Activated T-cell treated with anti-CD3 and anti-CD28 coated beads, Interleukin-2, amount 50 U/mL, for 72 hours (primary cell): ENCODE measurements at regions not wholly inside any gene's neighbourhood (a gene's known extent, or its start where the extent isn't known, plus 50 kb on each side); places are given as distances from the start of the nearest gene placed in this dataset.

ENCODE experiments used
- ATAC-seq, 2 donors: fragments of 150-1000 bp; cut with Tn5 transposase; replicated peaks in 1 of 2; 2 replicates each; pipeline ENCODE4 v1.10.0; 2021; ENCODE audit warnings: moderate library complexity in 2 of 2, mild to moderate bottlenecking in 1 of 2
- DNase-seq, 2 donors: peaks; one replicate each; pipeline ENCODE4 v3.0.0; 2021 to 2022; ENCODE audit warnings: mixed read lengths in 1 of 2
- H3K27ac Mint-ChIP-seq: one replicate; pipeline ENCODE4 v1.8.0; 2022; ENCODE audit warnings: mild to moderate bottlenecking, moderate library complexity, mixed read lengths
- H3K27me3 Mint-ChIP-seq: one replicate; pipeline ENCODE4 v1.8.0; 2022; ENCODE audit warnings: low read depth, mixed read lengths
- H3K36me3 Mint-ChIP-seq, 2 donors: one replicate each; pipeline ENCODE4 v1.8.0; 2022; ENCODE audit warnings: mixed read lengths in 2 of 2, mild to moderate bottlenecking in 1 of 2; ENCODE audit not compliant: insufficient read depth in 2 of 2
- H3K4me1 Mint-ChIP-seq: one replicate; pipeline ENCODE4 v1.8.0; 2022; ENCODE audit warnings: low read depth, mixed read lengths
- H3K4me3 Mint-ChIP-seq, 2 donors: one replicate each; pipeline ENCODE4 v1.8.0; 2022; ENCODE audit warnings: mild to moderate bottlenecking in 2 of 2, mixed read lengths in 2 of 2, moderate library complexity in 2 of 2
- H3K9me3 Mint-ChIP-seq, 2 donors: one replicate each; pipeline ENCODE4 v1.8.0; 2022; ENCODE audit warnings: mixed read lengths in 2 of 2

- peak in 1 of 2 donors; percentile 4 for DNase-seq
- H3K36me3 Mint-ChIP-seq = peaks cover 0 to 2% of the 10 kb centered on the region in 2 donors
Observed at GRCh38 chr10:70974351-70974901, 86.1 kb upstream of the PCBD1 start.

GRCh38 chr10:70974920-70975319 lies 86.6 kb upstream of the PCBD1 start:
- Mint-ChIP-seq H3K4me1 (no peaks in the 10 kb centered on the region), H3K4me3 (no peak overlapping the region), H3K36me3 (peaks cover 0 to 2% of the 10 kb centered on the region in 2 donors), H3K27me3 (peaks cover 37% of the 10 kb centered on the region), H3K9me3 (peaks cover 0 to 2% of the 10 kb centered on the region in 2 donors), H3K27ac (no peak overlapping the region)
- no peak for DNase-seq
- no peak for ATAC-seq

More at GRCh38 chr10:70974351-70974901, 86.1 kb upstream of the PCBD1 start:
- Mint-ChIP-seq H3K4me3 (no peak overlapping the region), H3K27me3 (peaks cover 37% of the 10 kb centered on the region), H3K27ac (no peak overlapping the region), H3K9me3 (peaks cover 0 to 2% of the 10 kb centered on the region in 2 donors), H3K4me1 (no peaks in the 10 kb centered on the region)
- ATAC-seq = peak; percentile 39 to 60

- Mint-ChIP-seq H3K36me3 (peaks cover 0 to 1% of the 10 kb centered on the region in 2 donors), H3K27me3 (peaks cover 31% of the 10 kb centered on the region), H3K4me1 (no peaks in the 10 kb centered on the region), H3K9me3 (no peaks in the 10 kb centered on the region), H3K27ac (no peak overlapping the region), H3K4me3 (no peak overlapping the region)
- ATAC-seq (no peak), DNase-seq (no peak)
Observed at GRCh38 chr10:70976063-70976695, 87.8 kb upstream of the PCBD1 start.

- Mint-ChIP-seq H3K4me1 (peaks cover 7% of the 10 kb centered on the region), H3K27me3 (peaks cover 25% of the 10 kb centered on the region), H3K27ac (no peak overlapping the region), H3K36me3 (no peaks in the 10 kb centered on the region), H3K9me3 (no peaks in the 10 kb centered on the region), H3K4me3 (no peak overlapping the region)
- ATAC-seq = no peak
- DNase-seq = no peak
Observed at GRCh38 chr10:70977625-70978024, 89.3 kb upstream of the PCBD1 start.

- Mint-ChIP-seq H3K9me3 (no peaks in the 10 kb centered on the region), H3K36me3 (no peaks in the 10 kb centered on the region), H3K4me1 (peaks cover 12% of the 10 kb centered on the region), H3K27ac (no peak overlapping the region), H3K27me3 (peaks cover 25% of the 10 kb centered on the region), H3K4me3 (no peak overlapping the region)
- ATAC-seq = no peak
- DNase-seq = no peak
Observed at GRCh38 chr10:70978181-70978580, 89.8 kb upstream of the PCBD1 start.

- H3K9me3 Mint-ChIP-seq = no peaks in the 10 kb centered on the region
- peaks cover 12% of the 10 kb centered on the region for H3K4me1 Mint-ChIP-seq
- ATAC-seq = no peak
- peaks cover 25% of the 10 kb centered on the region for H3K27me3 Mint-ChIP-seq
- no peak for DNase-seq
- no peaks in the 10 kb centered on the region for H3K36me3 Mint-ChIP-seq
- H3K27ac Mint-ChIP-seq = no peak overlapping the region
- H3K4me3 Mint-ChIP-seq = no peak overlapping the region
Observed at GRCh38 chr10:70978816-70979480, 90.6 kb upstream of the PCBD1 start.

- Mint-ChIP-seq H3K27me3 (peaks cover 13% of the 10 kb centered on the region), H3K4me1 (peaks cover 12% of the 10 kb centered on the region), H3K4me3 (no peak overlapping the region)
Observed at GRCh38 chr10:70980687-70981086, 92.3 kb upstream of the PCBD1 start.

GRCh38 chr10:70981171-70981836 lies 92.9 kb upstream of the PCBD1 start:
- peaks cover 12% of the 10 kb centered on the region for H3K4me1 Mint-ChIP-seq
- no peak for ATAC-seq
- no peak overlapping the region for H3K27ac Mint-ChIP-seq

More at GRCh38 chr10:70980687-70981086, 92.3 kb upstream of the PCBD1 start:
- H3K27ac Mint-ChIP-seq = no peak overlapping the region
- H3K36me3 Mint-ChIP-seq = no peaks in the 10 kb centered on the region
- ATAC-seq = no peak
- no peaks in the 10 kb centered on the region for H3K9me3 Mint-ChIP-seq
- DNase-seq = no peak

GRCh38 chr10:70981936-70982335 lies 93.6 kb upstream of the PCBD1 start:
- no peaks in the 10 kb centered on the region for H3K36me3 Mint-ChIP-seq
- H3K9me3 Mint-ChIP-seq = no peaks in the 10 kb centered on the region
- ATAC-seq (no peak), DNase-seq (no peak)
- H3K4me3 Mint-ChIP-seq = no peak overlapping the region
- H3K4me1 Mint-ChIP-seq = peaks cover 12% of the 10 kb centered on the region
- H3K27me3 Mint-ChIP-seq = peaks cover under 1% of the 10 kb centered on the region
- H3K27ac Mint-ChIP-seq = no peak overlapping the region

More at GRCh38 chr10:70981171-70981836, 92.9 kb upstream of the PCBD1 start:
- H3K36me3 Mint-ChIP-seq = no peaks in the 10 kb centered on the region
- H3K9me3 Mint-ChIP-seq = no peaks in the 10 kb centered on the region
- no peak for DNase-seq
- no peak overlapping the region for H3K4me3 Mint-ChIP-seq
- H3K27me3 Mint-ChIP-seq = peaks cover 6% of the 10 kb centered on the region

- Mint-ChIP-seq H3K27ac (no peak overlapping the region), H3K4me1 (peaks cover 12% of the 10 kb centered on the region), H3K9me3 (no peaks in the 10 kb centered on the region), H3K36me3 (no peaks in the 10 kb centered on the region), H3K4me3 (no peak overlapping the region), H3K27me3 (no peaks in the 10 kb centered on the region)
- ATAC-seq = peak in 1 of 2 donors; percentile 36
- no peak for DNase-seq
Observed at GRCh38 chr10:70982443-70982842, 94.1 kb upstream of the PCBD1 start.

GRCh38 chr10:70984986-70985722 lies 96.8 kb upstream of the PCBD1 start:
- H3K36me3 Mint-ChIP-seq = no peaks in the 10 kb centered on the region
- DNase-seq = no peak
- no peaks in the 10 kb centered on the region for H3K27me3 Mint-ChIP-seq
- H3K4me1 Mint-ChIP-seq = peaks cover 12% of the 10 kb centered on the region
- H3K9me3 Mint-ChIP-seq = no peaks in the 10 kb centered on the region
- H3K4me3 Mint-ChIP-seq = no peak overlapping the region
- ATAC-seq = no peak
- H3K27ac Mint-ChIP-seq = no peak overlapping the region

- Mint-ChIP-seq H3K9me3 (no peaks in the 10 kb centered on the region), H3K27ac (no peak overlapping the region), H3K27me3 (no peaks in the 10 kb centered on the region), H3K36me3 (no peaks in the 10 kb centered on the region), H3K4me3 (no peak overlapping the region), H3K4me1 (peaks cover 12% of the 10 kb centered on the region)
- peak; percentile 31 to 49 for ATAC-seq
- peak in 1 of 2 donors; percentile 6 for DNase-seq
Observed at GRCh38 chr10:70985824-70986622, 97.7 kb upstream of the PCBD1 start.
